22Rv1 (cell line): ENCODE measurements at regions not wholly inside any gene's neighbourhood (a gene's known extent, or its start where the extent isn't known, plus 50 kb on each side); places are given as distances from the start of the nearest gene placed in this dataset.

Source experiments
- ZFX ChIP-seq: fragments of 450-650 bp; IDR thresholded peaks from 2 replicates; pipeline ENCODE4 v1.6.1; 2017; ENCODE audit warnings: antibody characterized with exemption, borderline replicate concordance
- TF ChIP-seq, protein P1 (sequence below): fragments of 450-650 bp; IDR thresholded peaks from 2 replicates; pipeline ENCODE4 v1.5.1; 2017; ENCODE audit warnings: mild to moderate bottlenecking

GRCh38 chr13:74530011-74530410 lies 395.8 kb upstream of the KLF12 start:
- TF ChIP-seq, protein P1, sequence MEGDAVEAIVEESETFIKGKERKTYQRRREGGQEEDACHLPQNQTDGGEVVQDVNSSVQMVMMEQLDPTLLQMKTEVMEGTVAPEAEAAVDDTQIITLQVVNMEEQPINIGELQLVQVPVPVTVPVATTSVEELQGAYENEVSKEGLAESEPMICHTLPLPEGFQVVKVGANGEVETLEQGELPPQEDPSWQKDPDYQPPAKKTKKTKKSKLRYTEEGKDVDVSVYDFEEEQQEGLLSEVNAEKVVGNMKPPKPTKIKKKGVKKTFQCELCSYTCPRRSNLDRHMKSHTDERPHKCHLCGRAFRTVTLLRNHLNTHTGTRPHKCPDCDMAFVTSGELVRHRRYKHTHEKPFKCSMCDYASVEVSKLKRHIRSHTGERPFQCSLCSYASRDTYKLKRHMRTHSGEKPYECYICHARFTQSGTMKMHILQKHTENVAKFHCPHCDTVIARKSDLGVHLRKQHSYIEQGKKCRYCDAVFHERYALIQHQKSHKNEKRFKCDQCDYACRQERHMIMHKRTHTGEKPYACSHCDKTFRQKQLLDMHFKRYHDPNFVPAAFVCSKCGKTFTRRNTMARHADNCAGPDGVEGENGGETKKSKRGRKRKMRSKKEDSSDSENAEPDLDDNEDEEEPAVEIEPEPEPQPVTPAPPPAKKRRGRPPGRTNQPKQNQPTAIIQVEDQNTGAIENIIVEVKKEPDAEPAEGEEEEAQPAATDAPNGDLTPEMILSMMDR = no peak
- no peak for TF ChIP-seq ZFX
